GM12878 (cell line): ENCODE measurements at regions not wholly inside any gene's neighbourhood (a gene's known extent, or its start where the extent isn't known, plus 50 kb on each side); places are given as distances from the start of the nearest gene placed in this dataset.

Source experiments
- ATAC-seq: fragments of 200-7000 bp; cut with Tn5 transposase; 3 replicates; pipeline ENCODE4 v1.9.1; 2020; ENCODE audit warnings: mild to moderate bottlenecking, moderate library complexity
- BruUV-seq: library from RNA; stranded (reverse); fragments of 400-500 nt; replicated peaks from 2 replicates; lab custom pipeline; 2021; lab: Mats Ljungman, UMichigan
- CTCF ChIA-PET: fragments of 300-600 bp; sonication (Branson Sonifier 250); formaldehyde crosslinking; extraction: SDS; loops from one replicate; lab custom pipeline; 2021; ENCODE audit warnings: inconsistent platforms; lab: Yijun Ruan, JAX
- POLR2A ChIA-PET: fragments of 350-600 bp; formaldehyde crosslinking; extraction: SDS; loops from one replicate; lab custom pipeline; 2021; ENCODE audit warnings: inconsistent platforms; lab: Charles Lee
- RAD21 ChIA-PET: fragments of 300-600 bp; sonication (Branson Sonifier 250); formaldehyde crosslinking; loops from one replicate; lab custom pipeline; 2023; ENCODE audit warnings: antibody characterized with exemption; ENCODE audit not compliant: unreplicated experiment; lab: Charles Lee
- SMC1A ChIA-PET: fragments of 300-600 bp; sonication (Branson Sonifier 250); formaldehyde crosslinking; loops from one replicate; lab custom pipeline; 2023; ENCODE audit not compliant: unreplicated experiment, uncharacterized antibody; lab: Charles Lee
- DNase-seq: peaks from one replicate; pipeline ENCODE4 v3.0.0-alpha.2; 2011; ENCODE audit warnings: low read depth, low spot score
- FAIRE-seq: peaks from 3 replicates; lab custom pipeline; 2011; peaks lifted over from hg19 to GRCh38; lab: Jason Lieb, UNC
- H2AFZ ChIP-seq: 2 replicates; pipeline ENCODE4 v1.6.0; 2011; ENCODE audit warnings: low read depth, low read length, control low read depth; ENCODE audit not compliant: control insufficient read depth
- H3K27ac ChIP-seq: 2 replicates; pipeline ENCODE4 v1.5.1; 2011; ENCODE audit warnings: control low read depth; ENCODE audit not compliant: control insufficient read depth, insufficient read depth
- H3K27me3 ChIP-seq, 2 experiments: replicated peaks in 1 of 2; 2 replicates each; pipeline versions ENCODE4 v1.6.0 to v1.6.1; 2011; ENCODE audit warnings: low read length in 1 of 2; ENCODE audit not compliant: control insufficient read depth in 2 of 2, insufficient read depth in 2 of 2
- H3K36me3 ChIP-seq, 2 experiments: 2 replicates each; pipeline ENCODE4 v1.5.1; 2011; ENCODE audit warnings: low read length in 1 of 2; ENCODE audit not compliant: control insufficient read depth in 2 of 2, insufficient read depth in 2 of 2
- H3K4me1 ChIP-seq: 2 replicates; pipeline ENCODE4 v1.6.1; 2011; ENCODE audit warnings: mild to moderate bottlenecking, low read length, moderate library complexity, mixed read lengths; ENCODE audit not compliant: control insufficient read depth, insufficient read depth
- H3K4me2 ChIP-seq: 2 replicates; pipeline ENCODE4 v1.6.0; 2011; ENCODE audit warnings: control low read depth; ENCODE audit not compliant: control insufficient read depth, insufficient read depth
- H3K4me3 ChIP-seq: fragments of 200-600 bp; sonication (generic); 2 replicates; pipeline ENCODE4 v1.5.1; 2016
- H3K79me2 ChIP-seq: 2 replicates; pipeline ENCODE4 v1.6.0; 2011; ENCODE audit warnings: low read length; ENCODE audit not compliant: control insufficient read depth, insufficient read depth
- H3K9ac ChIP-seq: 2 replicates; pipeline ENCODE4 v1.8.0; 2011; ENCODE audit warnings: low read length, control low read depth, mixed read lengths; ENCODE audit not compliant: control insufficient read depth, insufficient read depth
- H3K9me3 ChIP-seq: replicated peaks from 3 replicates; pipeline ENCODE4 v1.5.1; 2011; ENCODE audit warnings: mild to moderate bottlenecking, low read length; ENCODE audit not compliant: control insufficient read depth, insufficient read depth
- H4K20me1 ChIP-seq: 2 replicates; pipeline ENCODE4 v1.6.0; 2011; ENCODE audit not compliant: control insufficient read depth, insufficient read depth
- BHLHE40 ChIP-seq, 2 experiments: fragments of 450-650 bp in 1 of 2; IDR thresholded peaks; 2 replicates each; pipeline ENCODE4 v1.6.1; 2011 to 2017; ENCODE audit warnings: low read depth in 2 of 2, borderline replicate concordance in 1 of 2, improper control_type of control experiment in 1 of 2, low read length in 1 of 2, mild to moderate bottlenecking in 1 of 2
- BRCA1 ChIP-seq: IDR thresholded peaks from 2 replicates; pipeline ENCODE4 v1.6.1; 2011; ENCODE audit warnings: low read depth, low read length, improper control_type of control experiment
- CBFB ChIP-seq: IDR thresholded peaks from 2 replicates; pipeline ENCODE4 v1.6.1; 2016; ENCODE audit warnings: antibody characterized with exemption, low read depth
- FOS ChIP-seq: IDR thresholded peaks from 3 replicates; pipeline ENCODE4 v1.6.1; 2011; ENCODE audit warnings: borderline replicate concordance; ENCODE audit not compliant: insufficient read length; ENCODE audit errors: extremely low read depth
- GABPA ChIP-seq: IDR thresholded peaks from 2 replicates; pipeline ENCODE4 v1.6.1; 2014; ENCODE audit warnings: antibody characterized with exemption, low read depth, mild to moderate bottlenecking, inconsistent platforms
- JUNB ChIP-seq: IDR thresholded peaks from 2 replicates; pipeline ENCODE4 v1.6.1; 2016; ENCODE audit warnings: antibody characterized with exemption, mild to moderate bottlenecking
- MTA2 ChIP-seq: fragments of 450-650 bp; IDR thresholded peaks from 2 replicates; pipeline ENCODE4 v1.6.1; 2016; ENCODE audit warnings: low read depth, mild to moderate bottlenecking, moderate library complexity
- MTA3 ChIP-seq: IDR thresholded peaks from 2 replicates; pipeline ENCODE4 v1.6.1; 2012; ENCODE audit warnings: low read length, inconsistent platforms, borderline replicate concordance
- MYB ChIP-seq: fragments of 150-350 bp; IDR thresholded peaks from 2 replicates; pipeline ENCODE4 v1.6.1; 2014; ENCODE audit warnings: mild to moderate bottlenecking, low read depth, low read length, borderline replicate concordance
- PML ChIP-seq: IDR thresholded peaks from 2 replicates; pipeline ENCODE4 v1.6.1; 2012; ENCODE audit warnings: low read length, inconsistent platforms
- RBBP5 ChIP-seq: fragments of 200-600 bp; sonication (generic); conservative IDR thresholded peaks from 2 replicates; pipeline ENCODE4 v1.6.1; 2016
- RELB ChIP-seq: fragments of 450-650 bp; IDR thresholded peaks from 2 replicates; pipeline ENCODE4 v1.6.1; 2017; ENCODE audit warnings: low read depth, mild to moderate bottlenecking, moderate library complexity
- SREBF2 ChIP-seq: IDR thresholded peaks from 2 replicates; pipeline ENCODE4 v1.6.1; 2012; ENCODE audit warnings: mild to moderate bottlenecking, low read length
- SUPT20H ChIP-seq: IDR thresholded peaks from 2 replicates; pipeline ENCODE4 v1.6.1; 2011; ENCODE audit warnings: low read depth, mild to moderate bottlenecking, low read length, moderate library complexity, borderline replicate concordance; ENCODE audit not compliant: control insufficient read depth
- TAF1 ChIP-seq: IDR thresholded peaks from 2 replicates; pipeline ENCODE4 v1.6.1; 2011; ENCODE audit warnings: mild to moderate bottlenecking, low read depth, low read length, borderline replicate concordance
- USF1 ChIP-seq: IDR thresholded peaks from 2 replicates; pipeline ENCODE4 v1.6.1; 2011; ENCODE audit warnings: borderline replicate concordance, low read depth, mild to moderate bottlenecking, moderate library complexity, mixed read lengths, low read length; ENCODE audit not compliant: insufficient read depth; ENCODE audit errors: extremely low read length
- YBX1 ChIP-seq: fragments of 450-650 bp; IDR thresholded peaks from 2 replicates; pipeline ENCODE4 v1.6.1; 2016; ENCODE audit warnings: antibody characterized with exemption
- ZSCAN29 ChIP-seq: fragments of 450-650 bp; IDR thresholded peaks from 2 replicates; pipeline ENCODE4 v1.6.1; 2017; ENCODE audit warnings: mild to moderate bottlenecking, moderate library complexity
- WGBS: methylation state at CpG from one replicate; pipeline ENCODE4 v1.1.6; 2016; ENCODE audit warnings: low lambda C conversion rate; ENCODE audit not compliant: insufficient replicate concordance, insufficient coverage; ENCODE audit errors: missing lambda C conversion rate; 5-methylcytosine and 5-hydroxymethylcytosine counted together
- in situ Hi-C: fragments of 300-500 bp; cut with MboI; formaldehyde crosslinking; loops from 9 replicates; pipeline ENCODE4 v1.14.3; 2018; ENCODE audit warnings: mixed read lengths
- intact Hi-C: fragments of 100-400 bp; cut with micrococcal nuclease; formaldehyde crosslinking; loops from one replicate; pipeline ENCODE4 v1.14.2; 2022; ENCODE audit not compliant: unreplicated experiment
- TF ChIP-seq, protein P1 (sequence below): fragments of 150-350 bp; IDR thresholded peaks from 2 replicates; pipeline ENCODE4 v1.6.1; 2014; ENCODE audit warnings: mild to moderate bottlenecking, low read depth, low read length
- TF ChIP-seq, protein P2 (sequence below): fragments of 450-650 bp; conservative IDR thresholded peaks from 2 replicates; pipeline ENCODE4 v1.6.1; 2017; ENCODE audit warnings: mild to moderate bottlenecking, moderate library complexity

GRCh38 chr18:76668546-76668945 is 153.8 kb upstream of the ZNF236 start:
- no peak overlapping the region for H3K4me3 ChIP-seq
- no TSS peak for BruUV-seq
- H3K27me3 ChIP-seq: no peaks in the 10 kb centered on the region
- in situ Hi-C loops (no loop called here), intact Hi-C loops (no loop called here)
- WGBS: 31% methylated on average over 5 of the region's 5 CpGs
- no peak overlapping the region for H2AFZ ChIP-seq
- ChIA-PET RAD21 (no interaction called here), POLR2A (no interaction called here), CTCF (no interaction called here), SMC1A (no interaction called here)
- H3K4me2 ChIP-seq: no peak overlapping the region
- H3K27ac ChIP-seq: no peak overlapping the region
- ATAC-seq: no peak
- no peaks in the 10 kb centered on the region for H3K36me3 ChIP-seq
- no peaks in the 10 kb centered on the region for H3K4me1 ChIP-seq
- no peaks in the 10 kb centered on the region for H4K20me1 ChIP-seq
- TF ChIP-seq, protein P1, sequence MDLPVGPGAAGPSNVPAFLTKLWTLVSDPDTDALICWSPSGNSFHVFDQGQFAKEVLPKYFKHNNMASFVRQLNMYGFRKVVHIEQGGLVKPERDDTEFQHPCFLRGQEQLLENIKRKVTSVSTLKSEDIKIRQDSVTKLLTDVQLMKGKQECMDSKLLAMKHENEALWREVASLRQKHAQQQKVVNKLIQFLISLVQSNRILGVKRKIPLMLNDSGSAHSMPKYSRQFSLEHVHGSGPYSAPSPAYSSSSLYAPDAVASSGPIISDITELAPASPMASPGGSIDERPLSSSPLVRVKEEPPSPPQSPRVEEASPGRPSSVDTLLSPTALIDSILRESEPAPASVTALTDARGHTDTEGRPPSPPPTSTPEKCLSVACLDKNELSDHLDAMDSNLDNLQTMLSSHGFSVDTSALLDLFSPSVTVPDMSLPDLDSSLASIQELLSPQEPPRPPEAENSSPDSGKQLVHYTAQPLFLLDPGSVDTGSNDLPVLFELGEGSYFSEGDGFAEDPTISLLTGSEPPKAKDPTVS: no peak
- TF ChIP-seq MTA3 (no peak), MYB (no peak), JUNB (no peak), BRCA1 (no peak), RBBP5 (no peak), SUPT20H (no peak), ZSCAN29 (no peak), SREBF2 (no peak), GABPA (no peak), TAF1 (no peak), FOS (no peak), CBFB (no peak), YBX1 (no peak), BHLHE40 (IDR thresholded peaks at IDR 0.05; ENCODE audit: borderline replicate concordance in 1 of 2, low read depth in 2 of 2, low read length in 1 of 2) (no peak), MTA2 (no peak), RELB (no peak), USF1 (no peak), PML (no peak)
- TF ChIP-seq, protein P2, sequence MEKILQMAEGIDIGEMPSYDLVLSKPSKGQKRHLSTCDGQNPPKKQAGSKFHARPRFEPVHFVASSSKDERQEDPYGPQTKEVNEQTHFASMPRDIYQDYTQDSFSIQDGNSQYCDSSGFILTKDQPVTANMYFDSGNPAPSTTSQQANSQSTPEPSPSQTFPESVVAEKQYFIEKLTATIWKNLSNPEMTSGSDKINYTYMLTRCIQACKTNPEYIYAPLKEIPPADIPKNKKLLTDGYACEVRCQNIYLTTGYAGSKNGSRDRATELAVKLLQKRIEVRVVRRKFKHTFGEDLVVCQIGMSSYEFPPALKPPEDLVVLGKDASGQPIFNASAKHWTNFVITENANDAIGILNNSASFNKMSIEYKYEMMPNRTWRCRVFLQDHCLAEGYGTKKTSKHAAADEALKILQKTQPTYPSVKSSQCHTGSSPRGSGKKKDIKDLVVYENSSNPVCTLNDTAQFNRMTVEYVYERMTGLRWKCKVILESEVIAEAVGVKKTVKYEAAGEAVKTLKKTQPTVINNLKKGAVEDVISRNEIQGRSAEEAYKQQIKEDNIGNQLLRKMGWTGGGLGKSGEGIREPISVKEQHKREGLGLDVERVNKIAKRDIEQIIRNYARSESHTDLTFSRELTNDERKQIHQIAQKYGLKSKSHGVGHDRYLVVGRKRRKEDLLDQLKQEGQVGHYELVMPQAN: no peak
- no peak for DNase-seq
- no peaks in the 10 kb centered on the region for H3K9me3 ChIP-seq
- no peak for FAIRE-seq
- no peak overlapping the region for H3K9ac ChIP-seq
- H3K79me2 ChIP-seq: no peaks in the 10 kb centered on the region
